Endothelial cell of umbilical vein (primary cell): ENCODE measurements at regions not wholly inside any gene's neighbourhood (a gene's known extent, or its start where the extent isn't known, plus 50 kb on each side); places are given as distances from the start of the nearest gene placed in this dataset.

Experiments used
- BruUV-seq: library from RNA; stranded (reverse); fragments of 400-500 nt; replicated peaks from 2 replicates; lab custom pipeline; 2021; lab: Mats Ljungman, UMichigan
- CTCF ChIA-PET: fragments of 300-600, 350-600 bp; sonication (Branson Sonifier 250); formaldehyde crosslinking; loops from one replicate; lab custom pipeline; 2021; ENCODE audit warnings: antibody characterized with exemption, inconsistent platforms; lab: Charles Lee
- POLR2A ChIA-PET: fragments of 300-600, 350-600 bp; sonication (Branson Sonifier 250); formaldehyde crosslinking; loops from one replicate; lab custom pipeline; 2021; ENCODE audit warnings: antibody characterized with exemption, inconsistent platforms; lab: Charles Lee
- DNase-seq: peaks from one replicate; pipeline ENCODE4 v3.0.0-alpha.2; 2011; ENCODE audit warnings: low read depth, low spot score
- FAIRE-seq: peaks from 2 replicates; lab custom pipeline; 2011; peaks lifted over from hg19 to GRCh38; lab: Jason Lieb, UNC
- H2AFZ ChIP-seq: 2 replicates; pipeline ENCODE4 v1.6.0; 2012; ENCODE audit warnings: low read depth, low read length, control low read depth, inconsistent platforms
- H3K27ac ChIP-seq: 2 replicates; pipeline ENCODE4 v1.5.1; 2011; ENCODE audit warnings: low read depth, mild to moderate bottlenecking, control low read depth, low read length, moderate library complexity; ENCODE audit not compliant: insufficient read depth
- H3K27me3 ChIP-seq, 2 experiments: 2 replicates each; pipeline versions ENCODE4 v1.6.0 to v1.6.1; 2011; ENCODE audit warnings: low read length in 2 of 2, mixed read lengths in 1 of 2; ENCODE audit not compliant: control insufficient read depth in 2 of 2, insufficient read depth in 2 of 2
- H3K36me3 ChIP-seq, 2 experiments: 2 replicates in 1 of 2; 3 replicates in 1 of 2; pipeline ENCODE4 v1.5.1; 2011; ENCODE audit warnings: low read length in 2 of 2, mild to moderate bottlenecking in 1 of 2, moderate library complexity in 1 of 2; ENCODE audit not compliant: control insufficient read depth in 2 of 2, insufficient read depth in 2 of 2; ENCODE audit errors: extremely low read depth in 1 of 2
- H3K4me1 ChIP-seq: 3 replicates; pipeline ENCODE4 v1.5.1; 2011; ENCODE audit warnings: mild to moderate bottlenecking, low read length; ENCODE audit not compliant: control insufficient read depth, insufficient read depth; ENCODE audit errors: extremely low read depth
- H3K4me2 ChIP-seq: 2 replicates; pipeline ENCODE4 v1.6.1; 2011; ENCODE audit warnings: low read length, control low read depth, mixed read lengths; ENCODE audit not compliant: insufficient read depth
- H3K4me3 ChIP-seq, 3 experiments: fragments of 200-600 bp in 1 of 3; sonication (generic), shearing (Covaris generic) in 1 of 3; replicated peaks in 1 of 3; 2 replicates each; pipeline ENCODE4 v1.5.1; 2011 to 2016; ENCODE audit warnings: control low read depth in 3 of 3, low read length in 3 of 3, mild to moderate bottlenecking in 2 of 3, inconsistent platforms in 1 of 3, low read depth in 1 of 3, moderate library complexity in 1 of 3; ENCODE audit not compliant: insufficient read depth in 1 of 3
- H3K79me2 ChIP-seq: 2 replicates; pipeline ENCODE4 v1.6.0; 2012; ENCODE audit warnings: low read length, inconsistent platforms; ENCODE audit not compliant: control insufficient read depth, insufficient read depth
- H3K9ac ChIP-seq: replicated peaks from 2 replicates; pipeline ENCODE3; 2011; ENCODE audit warnings: low read length, control low read depth; ENCODE audit not compliant: insufficient read depth; ENCODE audit errors: extremely low read depth
- H3K9me1 ChIP-seq: replicated peaks from 3 replicates; pipeline ENCODE4 v1.6.0; 2011; ENCODE audit warnings: mild to moderate bottlenecking, low read length; ENCODE audit not compliant: control insufficient read depth, insufficient read depth; ENCODE audit errors: extremely low read depth
- H3K9me3 ChIP-seq: replicated peaks from 2 replicates; pipeline ENCODE4 v1.5.1; 2012; ENCODE audit warnings: low read length, inconsistent platforms; ENCODE audit not compliant: control insufficient read depth, insufficient read depth
- H4K20me1 ChIP-seq: replicated peaks from 2 replicates; pipeline ENCODE3; 2011; ENCODE audit warnings: mild to moderate bottlenecking, low read length; ENCODE audit not compliant: control insufficient read depth, insufficient read depth; ENCODE audit errors: extremely low read depth
- CTCF ChIP-seq, 2 donors: IDR thresholded peaks; 1 replicate in 1 of 2; 2 replicates in 1 of 2; pipeline ENCODE4 v1.5.1; 2011; ENCODE audit warnings: low read length in 2 of 2, mild to moderate bottlenecking in 2 of 2, moderate library complexity in 2 of 2, control low read depth in 1 of 2, inconsistent platforms in 1 of 2, low read depth in 1 of 2; ENCODE audit not compliant: insufficient read depth in 1 of 2; ENCODE audit errors: extremely low read depth in 1 of 2
- EZH2 ChIP-seq: IDR thresholded peaks from 2 replicates; pipeline ENCODE4 v1.6.1; 2012; ENCODE audit warnings: borderline replicate concordance, low read depth, mild to moderate bottlenecking, moderate library complexity, low read length, inconsistent platforms; ENCODE audit not compliant: severe bottlenecking
- FOS ChIP-seq: IDR thresholded peaks from 2 replicates; pipeline ENCODE4 v1.6.1; 2011; ENCODE audit warnings: mild to moderate bottlenecking, low read length, moderate library complexity, borderline replicate concordance; ENCODE audit not compliant: insufficient read depth
- GATA2 ChIP-seq: IDR thresholded peaks from 2 replicates; pipeline ENCODE4 v1.7.0; 2011; ENCODE audit warnings: low read depth, mild to moderate bottlenecking, moderate library complexity, mixed read lengths, low read length; ENCODE audit not compliant: insufficient read length, insufficient read depth
- JUN ChIP-seq: IDR thresholded peaks from 2 replicates; pipeline ENCODE4 v1.6.1; 2011; ENCODE audit warnings: borderline replicate concordance, low read depth; ENCODE audit not compliant: insufficient read length, insufficient read depth
- MAX ChIP-seq: IDR thresholded peaks from 2 replicates; pipeline ENCODE4 v1.6.1; 2011; ENCODE audit not compliant: insufficient read depth, insufficient read length
- MYC ChIP-seq: IDR thresholded peaks from one replicate; pipeline ENCODE4 v1.6.1; 2011; ENCODE audit warnings: mild to moderate bottlenecking, low read depth, low read length
- POLR2A ChIP-seq: IDR thresholded peaks from 2 replicates; pipeline ENCODE4 v1.6.1; 2012; ENCODE audit warnings: low read depth, mild to moderate bottlenecking, control low read depth, low read length
- POLR2AphosphoS5 ChIP-seq: IDR thresholded peaks from 2 replicates; pipeline ENCODE4 v1.6.1; 2012; ENCODE audit warnings: low read depth, mild to moderate bottlenecking, control low read depth, low read length, moderate library complexity; ENCODE audit not compliant: insufficient read depth
- dilution Hi-C: fragments of 300-500 bp; cut with MboI; formaldehyde crosslinking; loops from one replicate; pipeline ENCODE4 v1.15.0; 2019; ENCODE audit warnings: low sequenced_read_pairs; ENCODE audit not compliant: extremely low pct_ligation_motif_present
- intact Hi-C: fragments of 100-400 bp; cut with micrococcal nuclease; formaldehyde crosslinking; loops from one replicate; pipeline ENCODE4 v1.10.0; 2022

- dilution Hi-C loops (no loop called here), intact Hi-C loops (no loop called here)
- FAIRE-seq (no peak), DNase-seq (no peak)
- no peak overlapping the region for H3K27ac ChIP-seq
- no peak overlapping the region for H3K4me2 ChIP-seq
- H3K4me3 ChIP-seq: no peak overlapping the region
- H3K9ac ChIP-seq: no peak overlapping the region
- BruUV-seq: no TSS peak
- H3K9me3 ChIP-seq: no peaks in the 10 kb centered on the region
- ChIA-PET POLR2A (no interaction called here), CTCF (interaction anchor here (0.6 kb wide), 1 partner anchor 13 kb away, joined by 3 read pairs; no protein-coding TSS in a partner anchor)
- H2AFZ ChIP-seq: no peak overlapping the region
- H3K36me3 ChIP-seq: no peaks in the 10 kb centered on the region
- TF ChIP-seq GATA2: no peak
- TF ChIP-seq JUN: no peak
- TF ChIP-seq FOS: no peak
- TF ChIP-seq MYC: no peak
- no peak for TF ChIP-seq MAX
- no peak for TF ChIP-seq EZH2
- no peak for TF ChIP-seq POLR2A
- no peak for TF ChIP-seq CTCF (IDR thresholded peaks at IDR 0.05; ENCODE audit: extremely low read depth in 1 of 2, insufficient read depth in 1 of 2, low read depth in 1 of 2, low read length in 2 of 2)
- TF ChIP-seq POLR2AphosphoS5: no peak
- no peaks in the 10 kb centered on the region for H4K20me1 ChIP-seq
- H3K27me3 ChIP-seq: no peaks in the 10 kb centered on the region
- no peaks in the 10 kb centered on the region for H3K4me1 ChIP-seq
- H3K79me2 ChIP-seq: no peaks in the 10 kb centered on the region
- H3K9me1 ChIP-seq: no peaks in the 10 kb centered on the region
Measured at GRCh38 chr3:151609491-151609890, 124.2 kb upstream of the AADACL2 start.
